Osteoblast (primary cell): ENCODE measurements at regions not wholly inside any gene's neighbourhood (a gene's known extent, or its start where the extent isn't known, plus 50 kb on each side); places are given as distances from the start of the nearest gene placed in this dataset.

ENCODE experiments used
- DNase-seq: peaks from one replicate; pipeline ENCODE4 v3.0.0; 2011; ENCODE audit warnings: low spot score, mixed read lengths; ENCODE audit not compliant: insufficient read length; ENCODE audit errors: missing footprints
- H2AFZ ChIP-seq: 2 replicates; pipeline ENCODE4 v1.6.0; 2011; ENCODE audit warnings: mild to moderate bottlenecking, low read length
- H3K27ac ChIP-seq: 2 replicates; pipeline ENCODE4 v1.5.1; 2011; ENCODE audit warnings: mild to moderate bottlenecking, low read depth, low read length, moderate library complexity
- H3K27me3 ChIP-seq: 2 replicates; pipeline ENCODE4 v1.6.0; 2012; ENCODE audit warnings: mild to moderate bottlenecking, control low read depth, inconsistent platforms, low read length, moderate library complexity; ENCODE audit not compliant: insufficient read depth
- H3K36me3 ChIP-seq: 2 replicates; pipeline ENCODE4 v1.5.1; 2011; ENCODE audit warnings: mild to moderate bottlenecking, low read length, control low read depth, moderate library complexity; ENCODE audit not compliant: insufficient read depth
- H3K4me1 ChIP-seq: 2 replicates; pipeline ENCODE4 v1.5.1; 2011; ENCODE audit warnings: mild to moderate bottlenecking, low read length, control low read depth, moderate library complexity; ENCODE audit not compliant: insufficient read depth
- H3K4me2 ChIP-seq: 2 replicates; pipeline ENCODE4 v1.6.0; 2011; ENCODE audit warnings: mild to moderate bottlenecking, low read length; ENCODE audit not compliant: insufficient read depth
- H3K4me3 ChIP-seq: fragments of 200-600 bp; sonication (generic); 3 replicates; pipeline ENCODE4 v1.5.1; 2012; ENCODE audit warnings: mild to moderate bottlenecking, low read length, inconsistent platforms; ENCODE audit not compliant: insufficient read depth
- H3K79me2 ChIP-seq: 2 replicates; pipeline ENCODE4 v1.6.0; 2012; ENCODE audit warnings: mild to moderate bottlenecking, low read length, control low read depth, inconsistent platforms; ENCODE audit not compliant: insufficient read depth
- H3K9me3 ChIP-seq: 2 replicates; pipeline ENCODE4 v1.5.1; 2011; ENCODE audit warnings: low read depth, low read length, control low read depth
- H4K20me1 ChIP-seq: 2 replicates; pipeline ENCODE4 v1.6.0; 2012; ENCODE audit warnings: mild to moderate bottlenecking, low read length, control low read depth; ENCODE audit not compliant: insufficient read depth
- CTCF ChIP-seq: IDR thresholded peaks from 2 replicates; pipeline ENCODE4 v1.5.1; 2011; ENCODE audit warnings: mild to moderate bottlenecking, low read depth, low read length, moderate library complexity; ENCODE audit errors: extremely low read depth

DNA sequence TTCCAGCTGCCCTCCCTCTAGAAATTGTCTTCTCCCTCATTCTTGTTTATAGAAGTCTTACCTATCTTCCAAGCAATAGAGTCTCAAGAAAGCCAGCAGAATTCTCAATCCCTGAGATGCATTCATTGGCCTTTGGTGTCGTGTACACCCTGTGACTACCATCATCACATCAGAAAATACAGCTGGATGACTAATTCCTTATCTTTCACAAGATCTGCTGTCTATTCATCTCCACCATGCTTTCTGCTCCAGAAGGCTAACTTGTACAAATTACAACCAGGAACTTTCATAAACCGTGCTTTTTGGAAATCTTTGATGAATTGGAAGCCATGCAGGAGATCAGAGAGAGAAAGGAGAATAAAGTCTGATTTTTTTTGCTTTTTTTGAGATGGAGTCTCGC lies 1062.9 kb upstream of the GHITM start:
- no peak for TF ChIP-seq CTCF
- Histone ChIP-seq H3K79me2 (no peaks in the 10 kb centered on the region), H2AFZ (no peak overlapping the region), H4K20me1 (no peaks in the 10 kb centered on the region), H3K27me3 (no peaks in the 10 kb centered on the region), H3K4me3 (no peak overlapping the region), H3K9me3 (peaks cover 3% of the 10 kb centered on the region), H3K36me3 (no peaks in the 10 kb centered on the region), H3K27ac (no peak overlapping the region), H3K4me1 (no peaks in the 10 kb centered on the region), H3K4me2 (no peak overlapping the region)
- DNase-seq: no peak

- DNase-seq: no peak
- H3K4me3 ChIP-seq: no peak overlapping the region
- no peaks in the 10 kb centered on the region for H3K79me2 ChIP-seq
- no peak for TF ChIP-seq CTCF
- no peak overlapping the region for H3K27ac ChIP-seq
- H3K4me2 ChIP-seq: no peak overlapping the region
- no peaks in the 10 kb centered on the region for H3K36me3 ChIP-seq
- no peak overlapping the region for H2AFZ ChIP-seq
- H3K27me3 ChIP-seq: no peaks in the 10 kb centered on the region
- H3K9me3 ChIP-seq: peaks cover 3% of the 10 kb centered on the region
- H3K4me1 ChIP-seq: no peaks in the 10 kb centered on the region
- no peaks in the 10 kb centered on the region for H4K20me1 ChIP-seq
Measured at GRCh38 chr10:83078160-83078559, 1061.1 kb upstream of the GHITM start.

- H3K27me3 ChIP-seq: no peaks in the 10 kb centered on the region
- H3K4me1 ChIP-seq: no peaks in the 10 kb centered on the region
- H3K4me2 ChIP-seq: no peak overlapping the region
- H3K9me3 ChIP-seq: no peaks in the 10 kb centered on the region
- no peaks in the 10 kb centered on the region for H3K36me3 ChIP-seq
- H3K4me3 ChIP-seq: no peak overlapping the region
- no peak for TF ChIP-seq CTCF
- H3K27ac ChIP-seq: no peak overlapping the region
- DNase-seq: no peak
- H3K79me2 ChIP-seq: no peaks in the 10 kb centered on the region
- no peak overlapping the region for H2AFZ ChIP-seq
- H4K20me1 ChIP-seq: no peaks in the 10 kb centered on the region
Measured at GRCh38 chr10:83078645-83079044, 1060.7 kb upstream of the GHITM start.

GRCh38 chr10:83083831-83084230 lies 1055.5 kb upstream of the GHITM start:
- DNase-seq: no peak
- no peak overlapping the region for H3K4me3 ChIP-seq

More at GRCh38 chr10:83083831-83084230, 1055.5 kb upstream of the GHITM start:
- H3K79me2 ChIP-seq: no peaks in the 10 kb centered on the region
- no peaks in the 10 kb centered on the region for H3K4me1 ChIP-seq
- no peak overlapping the region for H3K27ac ChIP-seq
- no peak for TF ChIP-seq CTCF
- H4K20me1 ChIP-seq: no peaks in the 10 kb centered on the region
- H3K9me3 ChIP-seq: no peaks in the 10 kb centered on the region
- H3K27me3 ChIP-seq: no peaks in the 10 kb centered on the region
- no peak overlapping the region for H3K4me2 ChIP-seq
- no peak overlapping the region for H2AFZ ChIP-seq
- no peaks in the 10 kb centered on the region for H3K36me3 ChIP-seq
